GM23338 (cell line): ENCODE measurements at regions not wholly inside any gene's neighbourhood (a gene's known extent, or its start where the extent isn't known, plus 50 kb on each side); places are given as distances from the start of the nearest gene placed in this dataset.

Source experiments
- ATAC-seq: fragments of 200-7000 bp; cut with Tn5 transposase; 3 replicates; pipeline ENCODE4 v1.9.1; 2020
- DNase-seq: peaks from one replicate; pipeline ENCODE4 v3.0.0-alpha.2; 2015; ENCODE audit warnings: low spot score
- H2AFZ ChIP-seq: fragments of 200-600 bp; sonication (generic); 2 replicates; pipeline ENCODE4 v1.8.0; 2016; ENCODE audit warnings: antibody characterized with exemption, mild to moderate bottlenecking, moderate library complexity
- H3F3A ChIP-seq: fragments of 200-600 bp; sonication (generic); replicated peaks from 2 replicates; pipeline ENCODE4 v1.8.0; 2017; ENCODE audit warnings: antibody characterized with exemption, mixed run types, low read depth
- H3K27ac ChIP-seq: fragments of 200-600 bp; sonication (generic); 2 replicates; pipeline ENCODE4 v1.6.1; 2016; ENCODE audit warnings: low read depth
- H3K27me3 ChIP-seq: fragments of 200-600 bp; sonication (generic); 2 replicates; pipeline ENCODE4 v1.8.0; 2016; ENCODE audit warnings: mild to moderate bottlenecking, mixed run types, moderate library complexity; ENCODE audit not compliant: insufficient read depth
- H3K36me3 ChIP-seq: fragments of 200-600 bp; sonication (generic); 2 replicates; pipeline ENCODE4 v1.8.0; 2016; ENCODE audit warnings: mild to moderate bottlenecking; ENCODE audit not compliant: insufficient read depth
- H3K4me1 ChIP-seq: fragments of 200-600 bp; sonication (generic); 2 replicates; pipeline ENCODE4 v1.8.0; 2016; ENCODE audit warnings: mild to moderate bottlenecking, moderate library complexity; ENCODE audit not compliant: insufficient read depth
- H3K4me2 ChIP-seq: fragments of 200-600 bp; sonication (generic); 2 replicates; pipeline ENCODE4 v1.7.1; 2017; ENCODE audit warnings: mixed run types
- H3K4me3 ChIP-seq: fragments of 200-600 bp; sonication (generic); 2 replicates; pipeline ENCODE4 v1.6.1; 2016; ENCODE audit warnings: mixed run types
- H3K79me2 ChIP-seq: fragments of 200-600 bp; sonication (generic); replicated peaks from 2 replicates; pipeline ENCODE4 v1.8.0; 2017; ENCODE audit warnings: mild to moderate bottlenecking; ENCODE audit not compliant: insufficient read depth
- H3K9me2 ChIP-seq: fragments of 200-600 bp; sonication (generic); 2 replicates; pipeline ENCODE4 v1.8.0; 2017; ENCODE audit not compliant: insufficient read depth
- H4K20me1 ChIP-seq: fragments of 200-600 bp; sonication (generic); replicated peaks from 2 replicates; pipeline ENCODE4 v1.8.0; 2017; ENCODE audit warnings: mild to moderate bottlenecking; ENCODE audit not compliant: insufficient read depth
- H3K27ac Mint-ChIP-seq: 2 replicates; pipeline ENCODE4 v1.8.0; 2020; ENCODE audit warnings: inconsistent platforms, mild to moderate bottlenecking, moderate library complexity, mixed read lengths
- H3K27me3 Mint-ChIP-seq: 3 replicates; pipeline ENCODE4 v1.8.0; 2022; ENCODE audit warnings: low read depth, mild to moderate bottlenecking, moderate library complexity, mixed read lengths, inconsistent platforms; ENCODE audit not compliant: insufficient read depth, poor library complexity
- H3K36me3 Mint-ChIP-seq: 3 replicates; pipeline ENCODE4 v1.8.0; 2021; ENCODE audit warnings: low read depth, mild to moderate bottlenecking, inconsistent platforms, moderate library complexity, mixed read lengths
- H3K4me1 Mint-ChIP-seq: 3 replicates; pipeline ENCODE4 v1.8.0; 2020; ENCODE audit warnings: mild to moderate bottlenecking, inconsistent platforms, mixed read lengths
- H3K4me3 Mint-ChIP-seq: 3 replicates; pipeline ENCODE4 v1.8.0; 2021; ENCODE audit warnings: moderate library complexity, mild to moderate bottlenecking, inconsistent platforms, mixed read lengths
- H3K9me3 Mint-ChIP-seq: 3 replicates; pipeline ENCODE4 v1.8.0; 2020; ENCODE audit warnings: moderate library complexity, mild to moderate bottlenecking, inconsistent platforms, mixed read lengths
- CTCF ChIP-seq, 2 experiments: fragments of 200-600 bp in 1 of 2; sonication (generic) in 1 of 2; conservative IDR thresholded peaks; 2 replicates each; pipeline versions ENCODE4 v1.5.1 to v1.6.1; 2016 to 2017; ENCODE audit warnings: antibody characterized with exemption in 2 of 2, low read depth in 2 of 2, mild to moderate bottlenecking in 2 of 2, moderate library complexity in 1 of 2
- ETS1 ChIP-seq: IDR thresholded peaks from 2 replicates; pipeline ENCODE4 v1.6.1; 2016; ENCODE audit warnings: antibody characterized with exemption
- EZH2 ChIP-seq: fragments of 200-600 bp; sonication (generic); IDR thresholded peaks from one replicate; pipeline ENCODE4 v1.8.0; 2017; ENCODE audit warnings: antibody characterized with exemption, mild to moderate bottlenecking, low read depth; ENCODE audit not compliant: unreplicated experiment
- EZH2phosphoT487 ChIP-seq: fragments of 200-600 bp; sonication (generic); IDR thresholded peaks from one replicate; pipeline ENCODE4 v1.8.1; 2018; ENCODE audit warnings: antibody characterized with exemption; ENCODE audit not compliant: unreplicated experiment
- JUNB ChIP-seq: IDR thresholded peaks from one replicate; pipeline ENCODE4 v1.6.1; 2016; ENCODE audit warnings: antibody characterized with exemption; ENCODE audit not compliant: unreplicated experiment
- NANOG ChIP-seq: IDR thresholded peaks from 2 replicates; pipeline ENCODE4 v1.6.1; 2016; ENCODE audit warnings: antibody characterized with exemption, borderline replicate concordance
- POLR2AphosphoS5 ChIP-seq: IDR thresholded peaks from 2 replicates; pipeline ENCODE4 v1.6.1; 2016; ENCODE audit warnings: antibody characterized with exemption, low read depth
- REST ChIP-seq: IDR thresholded peaks from one replicate; pipeline ENCODE4 v1.6.1; 2018; ENCODE audit warnings: antibody characterized with exemption; ENCODE audit not compliant: unreplicated experiment
- STAT1 ChIP-seq: IDR thresholded peaks from one replicate; pipeline ENCODE4 v1.6.1; 2016; ENCODE audit warnings: antibody characterized with exemption; ENCODE audit not compliant: unreplicated experiment
- ZNF114 ChIP-seq: fragments of 250-450 bp; sonication (Bioruptor Pico); IDR thresholded peaks from 2 replicates; pipeline ENCODE4 v1.5.0; 2020; ENCODE audit warnings: mild to moderate bottlenecking, moderate library complexity
- ZNF331 ChIP-seq: fragments of 250-450 bp; sonication (Bioruptor Pico); IDR thresholded peaks from 2 replicates; pipeline ENCODE4 v1.5.0; 2020; ENCODE audit warnings: low read depth, mild to moderate bottlenecking, moderate library complexity

- H3K4me2 ChIP-seq = no peak overlapping the region
- no peak overlapping the region for H3K4me3 ChIP-seq
- H3K9me2 ChIP-seq = no peaks in the 10 kb centered on the region
- no peaks in the 10 kb centered on the region for H3K27me3 ChIP-seq
- H3K79me2 ChIP-seq = no peaks in the 10 kb centered on the region
- no peaks in the 10 kb centered on the region for H3K36me3 Mint-ChIP-seq
- H3K36me3 ChIP-seq = no peaks in the 10 kb centered on the region
- no peaks in the 10 kb centered on the region; the same call in 2 of the 3 replicates for H3K4me1 Mint-ChIP-seq
- ATAC-seq (no peak), DNase-seq (no peak)
- no peaks in the 10 kb centered on the region for H3F3A ChIP-seq
- no peak overlapping the region for H3K27ac Mint-ChIP-seq
- H3K9me3 Mint-ChIP-seq = no peaks in the 10 kb centered on the region
- H4K20me1 ChIP-seq = no peaks in the 10 kb centered on the region
- peaks cover 2% of the 10 kb centered on the region for H3K27me3 Mint-ChIP-seq
- H2AFZ ChIP-seq = no peak overlapping the region
- H3K4me3 Mint-ChIP-seq = no peak overlapping the region
- no peaks in the 10 kb centered on the region for H3K4me1 ChIP-seq
- TF ChIP-seq EZH2 (no peak), JUNB (no peak), REST (no peak), NANOG (no peak), POLR2AphosphoS5 (no peak), CTCF (conservative IDR thresholded peaks at IDR 0.05; ENCODE audit: low read depth in 2 of 2) (no peak), STAT1 (no peak)
- no peak overlapping the region for H3K27ac ChIP-seq
Measured at GRCh38 chr5:6812091-6812490, 98.9 kb downstream of the TENT4A start.

- no peak for ATAC-seq
- no peak for DNase-seq
- H3K9me2 ChIP-seq = no peaks in the 10 kb centered on the region
- H3K27me3 Mint-ChIP-seq = peaks cover 4% of the 10 kb centered on the region
- no peaks in the 10 kb centered on the region for H3K79me2 ChIP-seq
- H3K27ac ChIP-seq = no peak overlapping the region
- no peak overlapping the region for H3K4me3 ChIP-seq
- H3K36me3 ChIP-seq = no peaks in the 10 kb centered on the region
- H3K4me1 Mint-ChIP-seq = no peaks in the 10 kb centered on the region; the same call in 2 of the 3 replicates
- H3F3A ChIP-seq = no peaks in the 10 kb centered on the region
- no peaks in the 10 kb centered on the region for H3K27me3 ChIP-seq
- H3K4me2 ChIP-seq = no peak overlapping the region
- no peaks in the 10 kb centered on the region for H3K4me1 ChIP-seq
- H3K36me3 Mint-ChIP-seq = no peaks in the 10 kb centered on the region
- H4K20me1 ChIP-seq = no peaks in the 10 kb centered on the region
- H3K4me3 Mint-ChIP-seq = no peak overlapping the region
- H3K9me3 Mint-ChIP-seq = no peaks in the 10 kb centered on the region; the same call in 2 of the 3 replicates
- H3K27ac Mint-ChIP-seq = no peak overlapping the region
- H2AFZ ChIP-seq = no peak overlapping the region
- no peak for TF ChIP-seq NANOG
- TF ChIP-seq EZH2 = no peak
- no peak for TF ChIP-seq EZH2phosphoT487
- no peak for TF ChIP-seq STAT1
- no peak for TF ChIP-seq CTCF (conservative IDR thresholded peaks at IDR 0.05; ENCODE audit: low read depth in 2 of 2)
- TF ChIP-seq ZNF114 (CRISPR knock-in tag) = no peak
- no peak for TF ChIP-seq ZNF331 (CRISPR knock-in tag)
- no peak for TF ChIP-seq ETS1
Measured at GRCh38 chr5:6812800-6813731, 99.8 kb downstream of the TENT4A start.
